ENCODE measurements at regions not wholly inside any gene's neighbourhood (a gene's known extent, or its start where the extent isn't known, plus 50 kb on each side); places are given as distances from the start of the nearest gene placed in this dataset.
"Not testable (repeated sequence)": the region's sequence is repeated elsewhere in the genome, so short reads cannot be mapped to it uniquely, and the experiment has no call there.

DNA sequence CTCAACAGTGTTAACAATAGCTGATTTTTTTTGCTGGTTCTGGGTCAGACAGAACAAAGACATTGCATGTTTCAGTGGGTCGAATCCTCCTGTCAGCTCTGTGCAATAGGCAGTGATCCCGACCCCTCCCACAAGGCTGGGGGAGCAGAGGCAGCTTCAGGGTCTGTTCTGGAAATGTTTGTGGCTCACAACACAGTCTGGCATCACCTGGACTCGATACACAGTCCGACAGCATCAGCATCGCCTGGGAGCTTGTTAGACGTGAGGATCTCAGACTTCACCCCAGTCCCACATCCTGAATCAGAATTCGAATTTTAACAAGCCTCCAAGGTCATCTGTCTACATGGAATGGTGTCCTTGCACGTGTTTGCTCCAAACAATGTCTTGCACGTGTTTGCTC, 384.7 kb downstream of the IRX2 start:
- in situ Hi-C loops (cut with HindIII; ENCODE audit: low sequenced_read_pairs), result no loop called here

DNA sequence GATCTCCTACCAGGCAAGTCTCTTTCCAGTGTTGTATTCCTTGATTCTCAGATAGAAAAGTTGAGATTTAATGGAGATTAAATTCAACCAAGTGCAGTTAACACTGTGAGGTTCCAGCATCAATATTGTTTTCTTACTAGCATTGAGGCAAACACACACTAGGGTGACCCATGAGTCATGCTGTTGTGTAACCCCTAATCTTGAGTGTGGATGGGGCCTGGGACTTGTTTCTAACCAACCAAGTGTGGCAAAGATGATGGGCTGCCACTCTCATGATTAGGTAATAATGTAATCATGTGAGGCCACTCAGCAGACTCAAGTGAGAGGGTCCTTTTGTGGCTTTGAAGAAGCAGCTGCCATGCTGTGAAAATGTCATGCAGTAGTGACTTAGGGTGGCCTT, 394.2 kb downstream of the IRX2 start:
- in situ Hi-C loops (cut with HindIII; ENCODE audit: low sequenced_read_pairs), result no loop called here

DNA sequence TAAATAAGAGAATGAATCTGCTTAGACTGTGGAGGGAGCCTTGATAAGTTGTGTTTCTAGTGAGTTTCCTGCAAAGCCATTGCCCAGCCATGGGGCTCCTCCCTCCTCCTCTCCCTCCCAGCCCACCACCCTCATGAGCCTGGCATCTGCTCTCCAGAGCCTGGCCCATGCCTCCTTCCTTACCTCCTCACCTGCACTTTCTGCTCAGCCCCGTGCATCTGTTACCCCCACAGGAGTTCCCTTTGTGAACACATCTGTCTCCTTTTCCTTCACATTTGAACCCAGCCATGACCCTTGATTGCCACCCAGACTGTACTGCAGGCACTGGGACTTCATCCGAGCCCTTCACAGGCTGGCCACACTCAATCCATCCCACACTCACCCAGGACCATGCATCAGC, 395.6 kb downstream of the IRX2 start:
- in situ Hi-C loops (cut with HindIII; ENCODE audit: low sequenced_read_pairs), result no loop called here

DNA sequence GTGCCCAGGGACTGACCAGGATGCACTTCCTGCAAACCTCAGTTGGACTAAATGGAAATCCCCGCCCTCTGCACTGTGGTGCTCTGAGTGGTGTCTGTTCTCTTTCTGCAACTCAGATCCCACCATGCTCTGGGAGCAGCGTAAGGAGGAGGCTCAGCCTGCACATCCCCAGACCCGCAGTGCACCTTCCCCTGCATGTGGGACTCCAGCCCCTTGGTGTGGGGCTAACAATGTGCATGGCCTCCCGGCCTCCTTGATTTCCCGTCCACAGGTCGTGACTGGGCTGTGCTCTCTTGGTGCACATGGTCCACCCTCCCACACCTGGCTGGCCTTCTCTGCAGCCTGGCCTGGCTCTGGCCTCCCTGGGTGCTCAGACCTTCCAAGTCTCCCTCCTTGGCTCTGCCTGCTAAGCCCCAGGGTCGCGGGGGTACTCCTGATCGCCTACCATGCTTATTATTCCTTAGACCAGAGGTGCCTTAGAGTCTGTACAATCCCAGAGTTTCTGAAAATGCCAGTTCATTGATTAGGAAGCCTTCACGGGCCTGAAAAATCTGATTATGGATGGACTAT, 397.5 kb downstream of the IRX2 start:
- in situ Hi-C loops (cut with HindIII; ENCODE audit: low sequenced_read_pairs), result no loop called here

DNA sequence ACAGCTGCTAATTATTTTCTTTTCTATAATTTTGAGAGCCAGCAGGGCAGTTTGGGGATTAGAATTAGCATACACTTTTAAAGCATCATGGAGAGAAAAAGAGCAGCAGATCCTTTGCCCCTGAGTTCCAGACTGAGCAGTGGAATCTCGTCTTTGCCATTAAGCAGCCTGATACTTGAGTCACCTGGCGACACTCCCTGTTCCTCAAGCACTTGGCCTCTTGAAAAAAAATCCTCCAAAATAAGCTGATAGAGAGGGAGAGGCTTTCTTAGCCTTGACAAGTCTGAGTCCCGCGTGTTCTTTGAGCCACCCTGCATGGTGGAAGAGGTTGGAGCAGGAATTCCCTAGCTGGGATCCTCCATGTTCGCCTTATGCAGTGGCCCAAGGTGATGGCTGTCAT, 398.3 kb downstream of the IRX2 start:
- in situ Hi-C loops (cut with HindIII; ENCODE audit: low sequenced_read_pairs), result no loop called here

DNA sequence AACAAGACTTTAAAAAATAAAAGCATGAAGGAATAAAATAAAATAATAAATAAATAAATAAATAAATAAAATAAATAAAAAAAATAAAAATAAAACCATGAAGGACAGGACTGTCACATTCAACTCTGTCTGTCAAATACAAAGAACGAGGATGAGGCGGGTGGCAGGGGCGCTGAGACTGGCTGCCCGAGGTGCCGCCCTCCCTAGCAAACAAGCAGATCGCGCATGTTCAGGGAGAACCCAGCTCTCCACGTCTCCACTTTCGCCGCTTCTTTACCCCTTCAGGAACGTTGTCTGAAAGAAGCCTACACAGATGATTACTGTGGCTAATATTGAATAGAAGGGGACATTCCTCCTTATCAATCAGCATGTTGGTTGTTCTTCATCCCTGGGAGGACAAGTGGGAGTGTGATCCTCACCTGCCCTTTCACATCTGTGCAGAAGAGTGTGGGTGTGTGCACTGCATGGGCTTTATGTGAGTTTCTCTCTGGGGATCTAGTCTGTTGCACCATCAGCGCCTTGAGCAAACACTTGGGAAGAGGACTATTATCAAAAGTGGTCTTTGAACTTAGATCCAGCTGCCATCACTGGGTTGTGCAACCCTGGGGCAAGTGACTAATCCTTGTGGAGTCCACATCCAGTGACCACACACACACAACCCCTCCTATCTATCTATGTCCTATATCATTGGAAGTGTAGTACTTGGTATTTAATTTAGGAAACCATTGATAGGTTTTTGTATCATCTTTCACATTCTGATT, 399.2 kb downstream of the IRX2 start:
- in situ Hi-C loops (cut with HindIII; ENCODE audit: low sequenced_read_pairs), result no loop called here

DNA sequence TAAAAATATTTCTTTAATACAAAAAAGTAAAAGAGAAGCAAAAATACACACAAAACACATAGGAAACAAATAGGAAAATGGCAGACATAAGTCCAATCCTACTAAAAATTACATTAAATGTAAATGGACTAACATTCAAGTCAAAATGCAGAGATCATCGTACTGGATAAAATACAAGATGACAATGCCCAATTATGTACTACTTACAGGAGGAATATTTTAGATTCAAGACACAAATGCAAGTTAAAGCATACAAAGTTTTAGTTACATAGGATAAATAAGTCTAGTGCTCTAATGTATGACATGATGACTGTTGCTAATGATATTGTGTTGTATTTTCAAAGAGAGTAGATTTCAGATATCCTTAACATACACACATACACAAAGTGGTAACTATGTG, 401.7 kb downstream of the IRX2 start:
- in situ Hi-C loops (cut with HindIII; ENCODE audit: low sequenced_read_pairs), result not testable (repeated sequence)

DNA sequence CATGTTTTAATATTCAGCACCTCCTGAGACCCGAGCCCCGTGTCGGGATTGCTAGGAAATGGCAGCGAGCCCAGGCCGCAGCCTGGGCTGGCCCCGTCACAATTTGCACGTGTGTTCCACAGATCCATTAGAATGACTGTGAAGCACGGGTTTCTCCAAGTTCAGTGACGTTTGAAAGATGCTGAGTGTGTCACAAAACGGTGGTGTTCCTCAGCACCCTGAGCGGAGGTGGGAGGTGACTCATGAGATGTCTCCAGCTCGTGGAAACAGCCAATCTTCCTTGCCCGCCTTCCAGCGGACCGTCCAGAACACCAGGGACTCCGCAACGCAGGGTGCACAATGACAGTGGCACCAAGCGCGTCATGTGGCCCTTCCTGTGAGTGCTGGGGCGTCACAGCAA, 412.8 kb downstream of the IRX2 start:
- in situ Hi-C loops (cut with HindIII; ENCODE audit: low sequenced_read_pairs), result loop anchor here (5.0 kb wide), 1 partner anchor 71 kb away; no protein-coding TSS in a partner anchor

DNA sequence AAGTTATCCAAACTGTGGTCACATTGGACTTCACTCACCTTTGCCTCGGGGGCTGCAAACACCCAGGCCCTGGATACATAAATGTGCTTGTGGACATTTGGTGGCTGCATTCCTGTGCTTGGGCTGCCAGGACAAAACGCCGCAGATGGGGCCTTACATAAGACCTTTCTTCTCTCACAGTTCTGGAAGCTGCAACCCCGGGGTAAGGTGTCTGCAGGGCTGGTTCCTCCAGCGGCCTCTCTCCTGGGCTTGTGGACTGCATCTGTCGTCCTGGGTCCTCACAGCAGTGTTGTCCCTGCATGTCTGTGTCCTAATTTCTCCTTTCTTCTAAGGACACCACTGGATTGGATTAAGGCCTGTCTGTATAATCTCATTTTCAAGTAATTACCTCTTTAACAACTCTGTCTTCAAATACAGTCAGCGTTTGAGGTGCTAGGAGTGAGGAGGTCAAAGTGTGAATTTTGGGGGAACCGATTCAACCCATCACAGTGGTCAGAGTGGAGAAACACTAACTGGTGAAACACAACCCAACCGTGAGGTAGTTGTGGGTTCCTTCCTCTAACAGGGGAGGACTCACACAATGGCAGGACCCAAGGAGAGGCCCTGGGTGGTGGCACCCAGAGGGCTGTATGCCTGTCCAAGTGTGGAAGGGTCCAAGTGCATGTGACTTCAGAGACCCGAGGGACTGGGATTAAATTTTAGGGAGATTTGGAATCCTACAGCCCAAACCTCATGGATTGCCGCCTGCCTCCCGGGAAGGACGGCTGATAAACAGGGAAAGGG, 415.6 kb downstream of the IRX2 start:
- in situ Hi-C loops (cut with HindIII; ENCODE audit: low sequenced_read_pairs), result loop anchor here (5.0 kb wide), 1 partner anchor 69 kb away; no protein-coding TSS in a partner anchor

DNA sequence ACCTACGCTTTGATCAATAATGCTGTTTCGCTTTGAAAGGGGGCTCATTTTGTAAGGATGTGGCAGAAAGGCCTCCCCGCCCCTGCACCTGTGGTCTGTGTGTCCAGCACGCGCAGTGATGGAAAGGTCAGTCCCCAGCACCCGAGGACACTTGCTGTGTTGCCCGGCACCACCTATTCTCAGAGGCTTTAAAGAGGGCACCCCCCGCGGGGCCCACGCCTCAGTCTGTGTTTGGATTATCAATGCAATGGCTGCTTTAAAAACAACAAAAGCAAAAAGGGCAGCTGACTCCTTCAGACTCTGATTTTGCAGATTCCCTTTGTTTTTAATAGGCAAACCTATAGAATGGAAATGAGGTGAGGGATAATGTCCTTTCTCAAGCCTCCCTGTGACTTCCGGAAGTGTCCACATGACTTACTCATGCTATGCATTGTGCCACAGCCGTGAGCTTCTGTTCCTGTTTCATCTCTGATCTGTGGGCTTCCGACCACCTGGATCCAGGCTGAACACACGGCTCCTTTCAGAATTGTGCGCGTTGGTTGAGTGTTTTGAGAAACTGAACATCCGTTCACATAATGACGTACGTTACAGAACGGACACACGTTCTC, 416.2 kb downstream of the IRX2 start:
- in situ Hi-C loops (cut with HindIII; ENCODE audit: low sequenced_read_pairs), result loop anchor here (5.0 kb wide), 1 partner anchor 68 kb away; no protein-coding TSS in a partner anchor

DNA sequence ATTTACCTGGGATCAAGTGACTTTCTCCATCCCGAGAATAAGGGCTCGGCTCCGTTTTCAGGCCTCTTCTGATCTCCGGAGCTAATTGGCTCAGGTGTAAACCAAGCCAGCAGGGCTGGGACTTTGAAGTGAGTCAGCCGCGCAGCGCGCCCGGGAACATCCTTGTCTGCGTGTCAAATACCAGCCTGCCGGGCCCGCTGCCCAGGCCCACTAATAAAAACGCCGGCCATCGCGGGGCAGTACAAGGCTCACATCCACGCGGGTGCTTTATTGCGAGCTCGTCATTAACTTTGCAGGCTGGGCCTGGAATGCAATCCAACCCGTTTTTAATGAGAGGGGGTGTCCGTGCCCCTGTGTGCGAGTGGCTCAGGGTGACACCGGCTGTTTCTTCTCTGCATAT, 416.8 kb downstream of the IRX2 start:
- in situ Hi-C loops (cut with HindIII; ENCODE audit: low sequenced_read_pairs), result loop anchor here (5.0 kb wide), 1 partner anchor 67 kb away; no protein-coding TSS in a partner anchor

DNA sequence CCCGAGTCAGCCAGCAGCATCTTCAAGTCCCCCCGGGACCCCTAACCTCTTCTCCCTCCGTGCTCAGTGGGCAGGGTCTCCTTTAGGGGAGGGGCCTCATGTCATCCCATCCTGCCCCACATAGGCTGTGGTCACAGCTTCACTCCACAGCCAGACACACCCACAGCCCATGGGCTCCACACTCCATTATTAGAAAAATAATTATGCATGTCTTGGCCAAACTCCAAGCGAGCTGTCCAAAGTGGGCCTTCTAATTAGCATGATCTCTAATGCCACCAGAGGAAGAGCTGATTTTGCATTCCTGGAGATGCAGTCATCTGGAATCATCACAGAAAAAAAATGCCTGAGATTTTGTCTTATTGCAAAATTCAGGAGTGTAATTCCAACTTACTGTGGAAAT, 418.2 kb downstream of the IRX2 start:
- in situ Hi-C loops (cut with HindIII; ENCODE audit: low sequenced_read_pairs), result no loop called here

DNA sequence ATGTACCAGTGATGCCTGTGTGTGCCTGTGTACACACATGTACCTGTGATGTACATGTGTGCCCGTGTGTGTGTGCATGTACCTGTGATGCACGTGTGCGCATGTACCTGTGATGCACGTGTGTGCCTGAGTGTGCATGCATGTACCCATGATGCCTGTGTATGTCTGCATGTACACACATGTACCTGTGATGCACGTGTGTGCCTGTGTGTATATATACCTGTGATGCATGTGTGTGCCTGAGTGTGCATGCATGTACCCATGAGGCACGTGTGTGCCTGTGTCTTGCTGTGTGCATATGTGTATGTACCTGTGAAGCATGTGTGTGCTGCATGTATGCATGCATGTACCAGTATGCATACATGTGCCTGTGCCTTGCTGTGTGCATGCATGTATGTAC, 419.0 kb downstream of the IRX2 start:
- in situ Hi-C loops (cut with HindIII; ENCODE audit: low sequenced_read_pairs), result no loop called here

DNA sequence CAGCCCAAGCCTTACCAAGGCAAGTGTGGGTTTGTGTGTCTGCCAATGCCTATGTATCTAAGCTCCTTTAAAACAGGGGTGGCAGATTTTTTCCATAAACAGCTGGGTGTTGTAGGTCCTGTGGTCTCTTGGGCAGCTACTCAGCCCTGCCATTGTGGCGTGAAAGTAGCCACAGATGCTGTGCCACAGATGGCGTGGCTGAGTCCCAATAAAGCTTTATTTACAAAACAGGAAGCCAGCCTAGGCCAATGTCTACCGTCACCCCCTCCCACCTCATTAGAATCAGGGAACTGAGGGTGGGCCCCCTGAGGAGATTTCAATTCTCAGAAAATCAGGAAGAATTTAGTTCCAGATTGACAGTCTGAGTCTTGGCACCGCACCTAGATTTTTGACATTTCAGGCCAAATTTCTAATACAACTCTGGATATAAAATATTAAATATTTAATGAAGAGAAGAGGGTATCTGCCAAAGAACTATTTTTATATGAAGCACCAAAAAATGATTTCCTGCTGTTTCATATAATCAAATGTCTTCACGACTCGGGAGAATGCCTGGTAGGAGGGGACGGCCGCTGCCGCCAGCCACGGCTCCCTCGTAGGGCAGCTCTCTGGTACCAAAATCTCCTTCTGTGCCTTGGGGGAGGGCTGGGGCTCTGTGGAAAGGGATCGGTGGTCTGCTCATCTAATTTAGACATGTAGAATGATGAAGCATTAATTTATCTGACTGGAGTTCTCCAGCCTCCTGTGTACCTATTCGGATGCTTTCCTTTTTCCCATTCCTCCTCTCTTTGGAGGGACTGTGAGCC, 420.9 kb downstream of the IRX2 start:
- in situ Hi-C loops (cut with HindIII; ENCODE audit: low sequenced_read_pairs), result no loop called here

DNA sequence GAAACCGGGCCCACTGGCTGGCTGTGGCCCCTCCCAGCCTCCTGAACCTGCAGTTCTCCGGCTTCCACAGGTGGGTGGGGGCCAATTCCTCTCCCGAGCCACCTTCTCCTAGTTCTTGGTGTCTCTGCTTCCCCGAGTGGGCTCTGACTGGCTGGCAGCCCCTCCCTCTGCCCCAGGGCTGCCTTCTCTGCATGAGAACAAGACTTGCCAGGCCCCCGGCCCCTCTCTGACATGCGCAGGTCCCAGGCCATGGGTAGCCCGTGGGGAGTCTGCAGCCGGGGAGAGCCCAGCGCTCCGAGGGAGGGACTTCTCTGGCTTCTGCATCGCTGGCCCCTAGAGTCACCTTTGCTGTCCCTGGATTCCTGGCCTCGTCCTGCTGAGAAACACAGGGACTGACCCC, 421.7 kb downstream of the IRX2 start:
- in situ Hi-C loops (cut with HindIII; ENCODE audit: low sequenced_read_pairs), result no loop called here

DNA sequence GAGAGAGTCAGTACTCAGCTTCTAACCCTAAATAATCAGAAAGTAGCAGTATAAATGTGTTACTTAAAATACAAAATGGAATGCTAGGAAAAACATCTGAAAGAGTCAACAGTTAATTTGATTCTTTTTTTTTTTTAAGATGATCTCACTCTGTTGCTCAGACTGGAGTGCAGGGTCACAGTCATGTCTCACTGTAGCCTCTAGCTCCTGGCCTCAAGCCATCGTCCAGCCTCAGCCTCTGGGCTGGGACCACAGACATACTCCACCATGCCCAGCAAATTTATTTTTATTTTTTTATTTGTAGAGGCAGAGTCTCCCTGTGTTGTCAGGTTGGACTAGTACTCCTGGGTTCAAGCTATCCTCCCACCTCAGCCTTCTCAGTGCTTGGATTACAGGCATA, 424.9 kb downstream of the IRX2 start:
- in situ Hi-C loops (cut with HindIII; ENCODE audit: low sequenced_read_pairs), result no loop called here

DNA sequence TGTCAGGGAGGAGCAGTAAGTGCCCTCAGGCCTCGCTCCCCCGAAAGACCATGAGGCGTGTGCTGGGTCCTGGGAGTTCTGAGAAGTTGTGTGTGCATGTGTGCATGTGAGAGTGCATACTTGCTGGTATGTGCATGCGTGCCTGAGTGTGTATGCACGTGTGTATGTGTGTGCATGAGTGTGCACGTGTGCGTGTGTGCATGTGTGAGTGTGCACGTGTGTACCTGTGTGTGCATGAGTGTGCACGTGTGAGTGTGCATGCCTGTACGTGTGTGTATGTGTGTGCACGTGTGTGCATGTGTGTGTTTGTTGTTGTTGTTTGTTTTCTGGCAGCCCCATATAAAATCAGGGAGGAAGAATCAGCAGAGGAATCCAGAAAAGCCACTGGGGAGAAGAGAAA, 426.7 kb downstream of the IRX2 start:
- in situ Hi-C loops (cut with HindIII; ENCODE audit: low sequenced_read_pairs), result no loop called here

DNA sequence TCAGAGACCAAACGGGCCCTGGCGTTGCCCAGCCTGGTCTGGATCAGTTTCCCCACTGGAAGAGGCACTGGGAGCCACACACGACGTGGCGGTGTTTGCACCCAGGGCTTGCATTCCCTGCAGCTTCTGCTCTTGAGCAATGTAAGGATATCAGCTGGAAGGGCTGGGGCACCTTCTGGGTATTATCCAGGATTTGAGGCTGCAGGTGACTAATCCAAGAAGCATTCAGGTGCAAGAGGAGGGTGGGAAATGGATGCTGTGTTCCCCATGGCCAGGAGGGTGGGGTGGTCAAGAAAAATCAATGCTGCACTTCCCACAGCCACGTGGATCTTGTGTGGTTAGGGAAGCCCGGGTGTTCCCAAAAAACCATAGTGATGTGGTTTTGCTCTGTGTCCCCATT, 430.9 kb downstream of the IRX2 start:
- in situ Hi-C loops (cut with HindIII; ENCODE audit: low sequenced_read_pairs), result no loop called here

DNA sequence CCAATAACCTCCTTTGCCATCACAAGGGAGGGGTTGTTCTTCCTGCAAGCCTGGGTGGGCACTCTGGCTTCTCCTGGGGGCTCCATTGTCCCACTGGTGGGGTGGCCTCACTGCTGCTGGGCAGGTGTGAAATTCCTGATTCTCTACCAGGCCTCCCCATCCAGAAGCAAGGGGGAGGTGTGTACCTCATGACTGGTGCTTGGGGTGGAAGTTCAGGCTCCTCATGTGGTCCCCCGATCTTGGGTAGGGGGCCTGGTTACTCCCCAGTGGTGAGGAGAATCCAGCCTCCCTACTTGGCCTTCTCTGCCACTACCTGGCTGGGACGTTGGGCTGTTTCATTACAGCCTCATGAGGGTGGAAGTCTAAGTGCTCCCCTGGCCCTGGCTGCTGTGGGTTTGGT, 433.9 kb downstream of the IRX2 start:
- in situ Hi-C loops (cut with HindIII; ENCODE audit: low sequenced_read_pairs), result no loop called here

DNA sequence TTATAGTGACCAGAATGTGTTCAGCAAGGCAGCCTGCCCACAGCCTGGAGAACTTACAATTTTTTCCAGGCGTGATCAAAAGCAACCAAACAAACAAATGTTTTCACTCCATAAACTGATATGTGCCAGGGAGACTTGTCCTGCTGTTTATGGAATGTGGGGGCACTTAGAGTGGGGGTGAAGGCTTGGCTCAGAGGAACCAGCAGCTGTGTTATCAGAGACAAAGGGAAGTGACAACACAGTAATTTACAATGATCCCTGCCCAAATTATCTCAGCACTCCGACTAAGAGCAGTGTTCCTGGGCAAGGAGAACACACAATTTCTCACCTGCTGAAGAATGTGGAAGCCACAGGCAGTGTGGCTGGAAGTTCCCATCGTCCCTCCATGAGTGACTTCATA, 429.1 kb upstream of the IRX4 start:
- in situ Hi-C loops (cut with HindIII; ENCODE audit: low sequenced_read_pairs), result no loop called here

DNA sequence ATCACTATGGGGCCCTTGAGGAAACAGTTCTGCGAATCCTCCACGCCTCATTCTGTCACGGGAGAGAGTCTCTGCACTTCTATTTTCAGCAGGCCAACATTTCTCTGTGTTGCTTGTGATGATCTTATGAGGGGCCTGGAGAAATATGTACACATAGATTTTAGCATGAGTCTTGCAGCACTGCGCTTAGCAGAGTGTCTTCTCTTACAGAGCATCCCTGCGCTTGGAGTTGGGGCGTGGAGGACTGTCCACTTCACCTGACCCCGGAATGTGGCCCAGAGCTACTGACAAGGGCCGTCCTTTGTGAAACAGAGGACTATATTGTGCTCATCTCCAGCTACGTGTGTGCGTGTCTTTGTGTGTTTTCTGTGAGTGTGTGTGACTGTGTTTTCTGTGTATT, 428.2 kb upstream of the IRX4 start:
- in situ Hi-C loops (cut with HindIII; ENCODE audit: low sequenced_read_pairs), result no loop called here
